Activated CD4-positive, alpha-beta T cell treated with anti-CD3 and anti-CD28 coated beads for 24 hours (primary cell): ENCODE measurements at regions not wholly inside any gene's neighbourhood (a gene's known extent, or its start where the extent isn't known, plus 50 kb on each side); places are given as distances from the start of the nearest gene placed in this dataset.

Experiments used
- DNase-seq, 2 donors: peaks; one replicate each; pipeline ENCODE4 v3.0.0-alpha.2; 2020; ENCODE audit warnings: low read depth in 2 of 2

GRCh38 chr13:26965952-26966700 lies 205.5 kb downstream of the USP12 start:
- DNase-seq = no peak

- no peak for DNase-seq
These were observed 204.0 kb upstream of the GPR12 start for GRCh38 chr13:26964278-26965250.

GRCh38 chr13:26962671-26963070 lies 202.1 kb upstream of the GPR12 start:
- DNase-seq = no peak

DNA sequence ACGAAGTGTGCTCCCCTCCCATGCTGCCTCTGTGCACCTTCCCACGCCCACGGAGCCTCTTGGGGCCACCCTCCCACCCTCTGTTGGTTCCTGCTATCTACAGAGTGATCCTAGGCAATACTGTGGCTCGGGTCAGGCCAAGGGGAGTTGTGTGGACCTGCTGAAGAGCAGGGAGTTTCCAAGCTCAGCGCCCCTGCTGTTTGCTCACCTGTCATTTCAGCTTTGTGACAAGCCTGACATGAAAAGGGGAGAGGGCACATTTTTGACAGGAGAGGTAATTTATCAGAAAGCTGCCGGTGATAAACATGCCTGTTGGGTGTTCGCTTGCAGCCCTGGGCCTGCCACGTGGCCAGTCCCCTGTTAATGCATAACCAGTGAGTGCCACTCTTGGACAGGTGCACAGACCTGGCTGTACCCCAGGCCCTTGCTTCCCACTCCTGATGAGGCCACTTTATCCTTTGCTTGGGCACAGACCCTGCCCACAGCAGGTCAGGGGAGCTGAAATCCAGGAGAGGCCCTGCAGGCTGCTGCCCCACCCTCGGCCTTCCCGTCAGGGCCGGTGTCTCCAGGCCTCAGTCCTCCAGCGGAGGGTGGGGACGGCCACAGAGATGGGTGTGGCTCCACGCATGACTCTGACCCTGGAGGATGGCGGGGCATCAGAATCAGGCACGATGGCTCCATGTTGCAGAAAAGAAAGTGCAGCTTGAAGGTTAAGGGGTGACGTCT lies 201.5 kb upstream of the GPR12 start:
- DNase-seq = no peak

DNA sequence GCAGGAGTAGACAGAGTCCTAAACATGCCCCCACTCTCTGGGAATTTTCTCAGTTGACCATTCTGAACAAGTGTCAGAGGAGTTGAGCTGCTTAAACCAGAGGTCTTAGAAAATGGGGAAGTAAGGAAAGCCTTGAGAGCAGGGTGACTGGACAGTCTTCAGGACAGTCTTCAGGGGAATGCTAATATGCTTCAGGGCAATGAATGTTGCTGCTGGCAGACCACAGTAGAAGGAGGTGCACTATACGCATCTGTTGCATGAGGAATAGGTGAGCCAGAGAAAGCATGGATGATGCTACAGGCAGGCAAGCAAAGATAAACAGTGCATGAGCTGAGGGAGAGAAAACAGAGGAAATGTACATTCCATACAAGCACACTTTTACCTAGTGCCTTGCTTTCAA lies 196.6 kb upstream of the GPR12 start:
- no peak for DNase-seq

DNA sequence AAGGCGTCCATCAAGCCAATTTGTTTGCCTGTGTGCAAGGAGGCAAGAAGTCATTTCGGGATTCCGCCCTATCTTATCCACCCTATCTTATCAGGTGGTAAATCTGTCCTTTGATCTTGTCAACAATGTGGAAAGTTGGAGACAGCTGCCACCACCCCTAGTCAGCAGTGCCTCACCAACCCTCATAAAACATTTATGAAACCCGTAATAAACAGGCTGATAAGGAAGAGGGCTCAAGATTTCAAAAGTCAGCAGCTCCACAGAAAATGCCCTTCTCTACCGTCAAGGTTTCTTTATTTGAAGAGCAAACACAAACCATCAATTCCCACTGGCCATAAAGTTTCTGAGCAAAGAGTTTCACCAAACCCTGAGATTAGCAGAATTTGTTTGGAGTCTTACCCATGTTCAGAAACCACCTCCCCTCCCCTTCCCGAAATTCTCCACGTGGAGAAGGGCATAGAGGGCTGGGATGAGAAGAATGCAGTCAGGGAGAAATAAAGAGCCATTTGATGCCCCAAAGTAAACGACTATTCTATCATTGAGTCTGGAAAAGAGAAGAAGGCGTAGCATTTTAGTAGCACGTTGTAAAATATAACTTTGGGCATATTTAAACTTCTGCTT lies 196.0 kb upstream of the GPR12 start:
- no peak for DNase-seq

GRCh38 chr13:26954976-26955375 lies 194.4 kb upstream of the GPR12 start:
- no peak for DNase-seq

DNA sequence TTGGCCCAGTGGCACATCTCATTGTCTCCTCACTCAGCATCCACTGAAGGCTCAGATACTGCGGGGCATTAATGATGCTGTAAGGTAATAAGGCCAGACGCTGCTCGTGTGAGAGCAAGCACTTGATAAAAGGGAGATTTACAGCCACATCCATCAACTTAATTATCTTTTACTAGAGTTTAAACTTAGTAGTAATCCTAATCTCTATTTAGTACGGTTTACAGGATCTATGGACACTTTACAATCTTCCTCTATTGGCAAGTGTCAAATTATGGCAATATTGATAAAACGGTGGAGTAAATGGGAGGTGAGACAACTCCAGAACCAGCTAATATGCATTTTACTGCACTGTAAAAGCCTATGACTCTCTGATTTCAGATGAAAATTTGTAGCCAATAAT lies 192.7 kb upstream of the GPR12 start:
- no peak for DNase-seq

GRCh38 chr13:26952551-26953143 lies 192.1 kb upstream of the GPR12 start:
- no peak for DNase-seq

GRCh38 chr13:26951581-26952177 lies 191.1 kb upstream of the GPR12 start:
- DNase-seq = no peak

DNA sequence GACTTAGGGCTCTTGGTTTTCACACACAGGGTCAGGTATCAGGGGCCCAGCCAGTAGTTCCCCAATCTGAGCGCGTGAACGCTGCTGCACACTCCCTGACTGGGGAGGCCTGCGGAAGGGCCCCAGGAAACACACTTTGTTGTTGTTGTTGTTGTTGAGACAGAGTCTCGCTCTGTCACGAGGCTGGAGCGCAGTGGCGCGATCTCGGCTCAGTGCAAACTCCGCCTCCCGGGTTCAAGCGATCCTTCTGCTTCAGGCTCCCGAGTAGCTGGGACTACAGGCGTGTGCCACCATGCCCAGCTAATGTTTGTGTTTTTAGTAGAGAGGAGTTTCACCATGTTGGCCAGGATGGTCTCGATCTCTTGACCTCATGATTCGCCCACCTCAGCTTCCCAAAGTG lies 190.4 kb upstream of the GPR12 start:
- DNase-seq = no peak

DNA sequence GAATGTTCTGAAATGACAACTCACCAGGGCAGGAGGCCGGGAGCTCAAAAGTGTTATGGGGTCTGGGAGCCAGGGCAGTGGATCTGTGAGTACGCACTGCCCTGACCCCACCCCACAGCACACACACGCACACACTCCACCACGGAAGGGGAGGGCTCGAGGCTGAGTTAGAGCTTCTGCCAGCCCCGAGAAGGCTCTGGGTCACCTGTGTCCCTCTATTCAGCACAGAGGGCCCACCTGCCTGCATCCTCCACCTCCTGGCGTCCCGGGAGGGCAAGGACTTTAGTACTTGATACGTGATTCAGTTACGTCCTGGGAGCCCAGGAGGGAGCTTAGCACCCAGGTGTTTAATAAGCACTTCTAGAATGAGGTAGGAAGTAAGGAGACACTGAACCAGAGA lies 190.0 kb upstream of the GPR12 start:
- no peak for DNase-seq

DNA sequence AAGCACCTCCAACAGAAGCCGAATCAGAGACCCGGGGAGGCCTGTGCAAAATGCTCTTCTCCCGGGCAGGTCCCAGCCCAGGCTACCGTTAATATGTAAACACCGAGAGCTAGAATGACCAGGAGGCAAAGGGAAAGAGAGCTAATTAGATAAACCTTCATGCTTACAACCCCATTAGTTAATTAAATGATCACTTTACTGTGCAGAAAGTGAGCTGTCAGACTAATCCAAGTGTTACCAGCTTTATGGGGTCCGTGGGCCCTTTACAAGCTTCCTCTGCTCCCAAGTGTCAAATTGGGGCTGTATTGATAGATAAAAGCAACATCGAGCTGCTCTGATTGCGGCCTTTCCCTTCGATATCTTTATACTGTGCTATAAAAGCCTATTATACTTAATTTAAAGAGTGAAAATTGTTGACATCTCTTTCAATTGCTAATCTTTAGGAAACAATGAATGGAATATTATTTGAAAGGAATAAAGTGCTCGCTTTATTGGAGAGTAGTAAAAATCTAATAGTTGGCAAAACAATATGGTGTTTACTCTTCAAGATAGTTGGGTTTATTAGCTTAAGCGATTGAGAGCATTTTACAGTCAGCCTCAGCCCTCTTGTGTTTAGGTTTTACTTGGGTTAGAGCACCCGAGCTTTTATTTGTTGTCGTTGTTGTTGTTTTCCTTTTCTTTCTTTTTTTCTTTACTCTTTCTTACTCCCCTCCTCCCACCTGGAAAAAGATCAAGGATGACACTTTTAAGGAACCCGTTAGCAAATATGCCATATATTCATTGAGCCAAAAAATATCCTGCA lies 189.3 kb upstream of the GPR12 start:
- no peak for DNase-seq

DNA sequence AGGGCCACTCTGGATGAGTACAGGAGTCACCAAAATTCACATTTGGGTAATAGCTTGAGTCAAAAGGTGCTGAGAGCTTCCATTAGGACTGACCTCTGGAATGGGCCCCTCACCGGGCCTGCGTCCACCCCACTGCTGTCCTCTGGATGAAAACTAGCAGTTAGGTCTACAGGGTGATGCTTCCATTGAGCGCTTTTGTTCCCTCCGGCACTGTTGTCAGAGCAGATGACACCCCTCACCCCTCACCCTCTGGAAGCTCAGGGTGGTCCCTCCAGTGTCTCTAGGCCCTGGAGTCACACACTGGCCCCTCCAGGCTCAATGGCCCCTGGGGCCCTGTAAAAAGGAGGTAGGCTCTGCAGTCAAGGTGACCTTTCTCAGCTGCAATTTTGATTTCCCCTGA lies 187.8 kb upstream of the GPR12 start:
- DNase-seq = no peak

GRCh38 chr13:26946684-26947343 lies 186.2 kb upstream of the GPR12 start:
- no peak for DNase-seq

GRCh38 chr13:26943748-26944147 lies 183.2 kb upstream of the GPR12 start:
- DNase-seq = no peak

GRCh38 chr13:26942184-26942583 lies 181.6 kb upstream of the GPR12 start:
- no peak for DNase-seq

- no peak for DNase-seq
These were observed 181.0 kb upstream of the GPR12 start for GRCh38 chr13:26941345-26942174.

DNA sequence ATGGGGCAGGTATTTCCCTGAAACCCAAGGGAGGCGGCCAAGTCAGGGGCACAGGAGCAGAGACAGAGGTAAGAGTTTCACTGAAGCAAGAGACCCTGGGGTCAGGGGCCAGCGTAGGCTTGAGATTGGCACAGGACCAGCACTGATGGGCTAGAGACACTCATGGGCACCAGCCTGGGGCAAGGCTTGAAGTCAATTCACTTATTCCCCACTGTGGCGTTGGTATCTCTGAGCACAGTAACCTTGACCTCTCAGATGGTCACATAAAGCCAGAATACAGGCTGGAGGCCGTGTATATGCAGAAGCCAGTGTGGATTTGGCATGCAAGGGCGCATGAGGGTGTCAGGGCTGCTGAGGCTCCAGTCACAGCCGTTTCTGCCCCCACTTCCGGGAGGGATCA lies 173.5 kb upstream of the GPR12 start:
- no peak for DNase-seq
